Activated CD4-positive, alpha-beta T cell treated with anti-CD3 and anti-CD28 coated beads, Interleukin-2, amount 50 U/mL, for 24 hours (primary cell): ENCODE measurements at regions not wholly inside any gene's neighbourhood (a gene's known extent, or its start where the extent isn't known, plus 50 kb on each side); places are given as distances from the start of the nearest gene placed in this dataset.

Experiments used
- DNase-seq, 2 donors: peaks; one replicate each; pipeline ENCODE4 v3.0.0-alpha.2; 2020; ENCODE audit warnings: low read depth in 1 of 2, low spot score in 1 of 2

DNA sequence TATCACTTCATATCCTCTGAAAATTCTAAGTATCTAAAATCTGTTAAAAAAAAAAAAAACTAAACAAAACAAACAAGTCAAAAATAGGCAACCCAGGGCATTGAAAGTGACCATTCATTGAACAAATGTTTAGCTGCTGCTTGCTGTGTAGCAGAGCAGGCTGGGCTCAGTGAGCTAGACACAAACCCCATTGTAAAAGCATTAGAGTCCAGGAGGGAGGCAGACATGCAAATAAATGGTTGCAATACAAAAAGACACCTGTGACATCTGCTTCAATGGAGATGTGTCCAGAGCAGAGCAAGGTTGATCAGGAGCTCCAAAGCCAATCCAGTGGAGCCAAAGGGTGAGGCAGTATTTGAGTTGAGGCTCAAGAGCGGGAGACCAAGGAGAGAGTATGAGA lies 267.3 kb upstream of the GATB start:
- DNase-seq = no peak

DNA sequence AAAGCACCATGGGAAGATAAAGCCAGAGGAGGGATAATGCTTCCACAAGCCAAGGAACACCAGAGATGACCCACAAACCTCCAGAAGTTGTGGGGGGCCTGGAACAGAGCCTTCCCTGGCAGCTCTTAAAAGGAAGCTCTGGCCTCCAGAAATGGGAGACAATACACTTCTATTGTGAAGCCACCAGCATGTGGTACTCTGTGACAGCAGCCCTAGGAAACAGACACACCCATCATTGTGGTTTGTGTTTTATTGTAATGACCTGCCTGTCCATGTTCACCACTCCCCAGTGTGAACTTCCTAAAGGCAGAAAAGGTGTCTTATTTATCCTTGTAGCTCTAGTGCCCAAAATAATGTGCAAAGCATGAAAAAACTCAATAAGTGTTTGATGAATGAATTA lies 264.1 kb upstream of the GATB start:
- no peak for DNase-seq

DNA sequence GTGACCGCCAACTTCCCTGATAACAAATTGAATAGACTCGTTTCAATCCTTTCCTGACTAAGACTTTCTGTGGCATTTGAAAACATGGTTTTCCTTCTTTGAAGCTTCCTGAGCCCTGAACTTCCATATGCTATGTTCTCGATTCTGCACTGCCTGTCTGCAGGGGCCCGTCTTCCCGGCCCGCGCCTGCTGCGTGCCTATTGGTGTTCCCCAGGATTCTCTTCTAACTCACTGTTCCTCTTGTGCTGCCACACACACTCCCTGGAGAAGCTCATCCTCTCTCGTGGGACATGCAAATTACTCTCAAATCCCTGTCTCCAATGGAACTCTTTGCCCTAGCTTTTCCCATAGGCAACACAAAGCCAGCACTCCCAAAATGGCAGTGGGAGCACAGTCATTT lies 262.9 kb upstream of the GATB start:
- no peak for DNase-seq

DNA sequence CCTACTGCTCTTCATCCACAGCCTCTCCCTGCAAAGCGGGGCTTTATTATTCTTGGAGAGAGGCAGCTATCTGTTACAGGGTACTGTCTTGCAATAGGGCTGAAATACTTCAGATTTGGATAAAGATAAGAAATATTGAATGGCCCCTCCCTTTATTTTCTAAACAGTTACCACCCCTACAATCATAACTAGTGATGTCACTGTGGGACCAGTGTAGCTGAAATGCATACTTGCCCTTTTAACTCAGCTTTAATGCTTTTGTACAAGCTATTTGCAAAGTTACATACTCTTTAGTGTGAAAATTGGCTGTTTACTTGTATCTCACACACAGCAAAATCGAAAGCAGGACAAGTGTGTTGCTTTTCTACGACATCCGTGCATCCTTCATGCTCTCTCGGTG lies 261.7 kb upstream of the GATB start:
- DNase-seq = no peak

DNA sequence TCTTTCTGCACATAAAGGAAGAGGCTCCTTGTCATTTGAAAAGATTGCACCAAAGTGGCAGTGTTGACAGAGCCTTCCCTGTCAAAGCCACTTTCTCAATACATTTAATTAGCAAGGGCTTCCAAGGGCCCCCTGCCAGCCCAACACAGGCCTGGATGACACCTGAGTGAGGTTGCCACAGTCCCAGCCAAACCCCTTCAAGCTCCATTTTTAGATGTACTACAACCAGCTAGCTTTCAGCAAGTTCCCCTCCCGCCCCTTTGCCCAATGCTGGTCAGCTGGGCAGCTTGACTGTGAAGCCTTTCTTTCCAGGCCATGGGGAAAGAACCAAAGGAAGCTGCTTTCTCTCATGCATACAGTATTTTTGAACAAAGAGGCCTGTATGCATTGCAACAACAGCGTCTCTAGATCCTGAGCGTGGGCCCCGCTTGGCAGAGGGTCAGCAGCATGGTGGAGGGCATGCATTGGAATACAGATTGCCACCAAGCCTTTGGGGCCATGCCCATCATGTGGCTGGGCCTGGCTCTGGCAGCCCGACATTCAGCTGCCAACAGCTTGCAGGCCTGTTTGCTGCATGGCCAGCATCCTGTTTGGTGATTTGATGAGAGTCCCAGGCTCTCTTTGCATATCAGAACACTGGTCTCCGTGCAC lies 261.1 kb upstream of the GATB start:
- DNase-seq = no peak

DNA sequence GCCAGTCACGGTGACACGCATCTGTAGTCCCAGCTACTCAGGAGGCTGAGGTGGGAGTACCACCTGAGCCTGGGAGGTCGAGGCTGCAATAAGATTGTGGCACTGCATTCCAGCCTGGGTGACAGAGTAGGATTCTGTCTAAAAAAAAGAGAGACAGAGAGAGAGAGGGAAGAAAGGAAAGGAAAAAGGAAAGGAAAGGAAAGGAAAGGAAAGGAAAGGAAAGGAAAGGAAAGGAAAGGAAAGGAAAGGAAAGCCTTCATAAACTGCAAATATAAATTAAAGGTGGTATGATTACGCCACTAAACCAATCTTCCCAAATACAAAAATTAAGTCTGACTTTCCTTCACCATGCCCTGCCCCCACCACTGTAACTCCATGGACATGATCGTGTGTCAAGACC lies 259.3 kb upstream of the GATB start:
- no peak for DNase-seq

DNA sequence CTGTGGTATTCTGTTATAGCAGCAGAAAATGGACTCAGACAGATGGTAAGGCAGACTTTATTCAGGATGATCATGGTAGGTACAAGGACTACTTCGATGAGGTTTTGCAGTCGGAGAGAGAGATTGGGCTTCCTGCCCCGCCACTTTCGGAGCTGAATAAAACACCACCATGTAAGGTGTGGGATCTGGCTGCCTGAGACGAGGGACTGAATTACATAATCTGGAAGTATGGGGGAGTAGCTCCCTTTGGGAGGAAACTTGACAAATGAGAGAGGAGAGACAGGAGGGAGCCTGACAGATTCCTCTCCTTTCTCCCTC lies 255.5 kb upstream of the GATB start:
- no peak for DNase-seq

DNA sequence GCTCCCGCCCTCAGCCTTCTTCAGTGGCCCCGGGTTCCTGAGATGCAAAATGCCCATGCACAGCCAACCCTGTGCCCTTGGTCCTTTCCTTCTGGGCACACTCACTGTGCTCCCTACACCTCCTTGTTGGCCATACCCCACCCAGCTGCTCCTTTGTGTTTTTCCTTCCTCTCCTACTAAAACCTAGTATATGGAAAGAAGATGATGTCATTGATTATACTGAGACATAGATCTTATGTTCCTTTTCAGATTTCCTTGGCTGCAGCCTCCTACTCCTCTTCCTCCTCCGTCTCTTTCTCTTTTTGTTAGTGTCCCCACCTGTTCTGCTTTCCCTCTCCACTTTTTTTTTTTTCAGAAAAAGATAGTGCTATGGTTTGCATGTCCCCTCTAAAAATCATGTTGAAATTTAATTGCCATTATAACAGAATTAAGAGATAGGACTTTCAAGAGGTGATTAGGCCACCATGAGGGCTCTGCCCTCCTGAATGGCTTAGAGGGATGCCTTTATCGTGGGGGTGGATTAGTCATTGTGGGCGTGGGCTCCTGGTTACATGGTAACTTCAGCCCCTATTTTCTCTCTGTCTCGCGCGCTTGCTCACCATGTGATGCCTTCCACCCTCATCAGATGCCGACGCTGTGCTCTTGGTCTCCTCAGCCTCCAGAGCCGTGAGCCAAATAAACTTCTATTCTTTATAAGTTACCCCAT lies 254.9 kb upstream of the GATB start:
- DNase-seq = no peak

DNA sequence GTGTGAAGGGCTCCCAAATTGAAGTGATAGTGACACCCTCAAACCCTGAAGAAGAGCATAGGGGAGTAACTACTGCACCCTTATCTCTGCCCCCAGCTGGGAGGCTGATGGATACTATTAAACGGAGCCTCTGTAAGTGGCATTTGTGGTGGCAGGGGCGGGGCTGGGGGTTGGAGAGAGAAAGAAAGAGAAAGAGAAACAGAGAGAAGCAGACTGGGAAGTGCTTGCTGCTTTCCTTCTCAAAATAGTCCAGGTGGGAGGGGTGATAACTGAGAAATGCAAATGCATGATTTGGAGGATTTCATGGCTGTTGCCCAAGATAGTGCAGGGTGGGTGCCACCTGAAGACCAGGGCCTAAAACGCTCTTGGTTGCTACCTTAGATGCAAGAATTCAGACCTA lies 253.5 kb upstream of the GATB start:
- peak; percentile 27 to 32 for DNase-seq

DNA sequence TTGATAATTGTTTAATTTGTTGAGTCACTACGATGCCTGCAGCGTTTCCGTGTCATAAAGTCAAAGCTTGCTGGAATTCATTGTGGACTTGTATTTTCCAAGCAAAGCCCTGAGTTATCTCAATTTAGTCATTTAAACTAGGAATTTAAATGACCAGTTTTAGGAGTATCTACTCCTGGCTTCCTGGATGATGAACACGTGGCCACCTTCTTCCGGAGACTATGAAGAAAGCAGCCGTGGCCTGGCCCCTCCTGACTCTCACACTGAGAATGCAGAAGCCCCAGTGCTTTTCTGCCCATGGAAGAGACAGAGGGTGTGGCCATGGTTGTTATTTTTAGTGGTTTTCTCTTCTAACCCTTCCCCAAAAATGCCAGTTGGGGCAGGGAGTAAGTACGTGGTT lies 250.7 kb upstream of the GATB start:
- DNase-seq = no peak

DNA sequence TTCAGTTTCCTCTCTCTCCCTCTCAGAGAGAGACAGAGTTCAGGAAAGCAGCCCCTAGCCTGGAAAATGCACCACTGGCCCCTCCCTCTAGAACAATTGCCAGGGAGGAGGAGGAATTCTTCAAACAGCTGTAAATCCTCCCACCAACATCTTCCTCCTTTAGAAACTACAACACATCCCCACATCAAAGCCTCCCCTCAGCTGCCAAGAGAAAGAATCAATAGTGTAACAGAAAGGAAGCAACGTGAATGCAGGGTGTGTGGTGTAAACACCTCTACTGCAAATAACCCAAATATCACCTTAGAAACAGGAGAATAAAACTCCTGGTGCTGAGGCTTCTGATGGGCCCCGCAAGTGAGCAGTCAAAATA lies 249.9 kb upstream of the GATB start:
- DNase-seq = no peak

DNA sequence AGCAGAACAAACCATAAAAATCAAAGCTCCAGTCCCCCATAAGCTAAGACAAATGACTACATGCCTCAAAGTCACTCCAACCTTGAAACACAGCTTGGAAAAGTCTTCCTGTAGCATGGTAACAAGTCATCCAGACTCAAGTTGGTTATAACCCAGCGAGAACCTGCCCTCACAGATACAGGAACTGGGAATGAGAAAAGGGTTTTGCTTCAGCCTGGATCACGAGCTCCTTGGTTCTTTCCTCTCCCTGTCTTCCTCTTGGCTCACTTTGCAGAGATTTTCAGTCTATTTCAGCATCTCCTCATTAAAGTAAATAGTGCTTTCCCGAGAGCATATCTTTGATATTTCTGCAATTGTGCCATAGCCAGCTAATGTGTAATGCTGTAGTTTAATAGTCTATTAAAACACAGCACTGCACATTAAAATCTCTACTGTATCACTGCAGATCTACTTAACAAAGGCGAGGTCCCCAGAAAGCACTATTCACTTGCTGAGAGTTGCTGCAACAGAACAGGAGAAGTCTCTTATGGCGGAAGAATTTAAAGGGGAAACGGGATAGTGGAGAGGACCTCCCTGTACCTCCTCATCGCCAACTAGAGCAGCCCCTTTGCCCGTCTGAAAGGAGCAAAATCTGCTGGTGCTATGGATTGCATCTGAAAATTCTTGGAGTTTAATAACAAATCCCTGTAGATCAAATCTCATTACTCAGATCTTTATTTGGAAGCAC lies 249.3 kb upstream of the GATB start:
- DNase-seq = no peak

DNA sequence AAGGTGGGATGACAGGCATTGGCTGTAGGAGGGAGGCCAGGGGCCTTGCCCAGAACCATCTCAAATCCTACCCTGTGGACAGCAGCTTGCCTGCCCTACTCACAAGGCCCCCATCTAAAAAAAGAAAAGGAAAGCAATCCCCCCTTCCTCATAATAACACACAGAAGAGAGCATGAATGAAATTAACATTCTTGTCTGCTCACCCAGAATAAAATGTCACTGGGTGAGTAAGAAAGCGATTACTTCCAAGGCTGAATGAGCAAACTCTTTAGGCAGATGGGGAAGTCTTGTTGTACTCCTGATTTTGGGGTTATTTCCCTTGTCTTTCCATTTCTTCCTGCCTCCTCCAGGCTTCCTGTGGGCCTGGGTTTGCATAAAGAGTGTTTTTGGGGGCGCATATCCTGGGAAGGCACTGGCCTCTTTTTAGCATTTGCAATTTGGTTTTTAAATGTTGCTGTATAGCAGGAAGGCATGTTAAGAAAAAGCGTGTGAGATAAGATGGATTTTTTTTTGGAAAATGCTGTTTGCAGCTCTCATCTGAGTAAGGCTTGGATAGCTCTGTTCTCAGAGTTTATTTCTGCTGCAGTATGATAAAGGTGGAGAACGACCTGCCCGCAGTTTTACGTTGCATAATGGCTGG lies 248.3 kb upstream of the GATB start:
- DNase-seq = no peak

DNA sequence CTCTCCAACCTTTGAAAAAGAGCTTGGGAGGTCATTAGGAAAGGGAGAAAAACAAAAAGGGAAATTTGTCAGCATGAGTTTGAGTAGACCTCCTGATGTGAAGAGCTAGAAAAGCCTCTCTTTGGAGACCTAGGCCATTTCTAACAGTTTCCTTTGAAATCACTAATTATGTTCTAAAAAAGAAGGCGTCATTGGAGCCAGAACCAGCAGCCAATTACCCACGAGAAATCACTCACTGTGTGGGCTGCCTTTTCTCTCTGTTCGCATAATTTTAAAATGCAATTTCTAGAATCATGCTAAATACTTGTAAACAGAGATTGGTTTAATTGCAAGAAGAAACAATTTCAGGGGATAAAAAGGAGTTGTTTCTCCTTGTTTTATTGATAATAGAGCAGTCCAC lies 246.3 kb upstream of the GATB start:
- DNase-seq = no peak

DNA sequence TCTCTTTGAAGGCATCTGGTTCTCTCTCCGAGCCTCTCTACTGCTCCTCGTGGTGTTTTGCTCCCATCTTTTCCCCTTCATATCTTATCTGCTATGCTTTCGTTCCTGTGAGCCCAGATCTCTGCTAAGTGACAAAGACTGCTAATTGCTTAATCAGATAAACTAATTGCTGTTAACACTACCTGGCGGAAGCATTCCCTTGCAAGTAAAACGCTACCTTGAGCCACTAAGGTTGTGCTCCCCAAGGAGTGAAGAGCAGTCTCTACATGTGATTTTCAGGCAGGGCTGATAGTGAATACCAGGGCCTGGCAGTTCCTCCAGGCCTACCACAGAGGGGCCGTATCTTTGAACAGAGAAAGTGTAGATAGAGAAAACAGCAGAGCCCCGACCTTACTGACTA lies 244.0 kb upstream of the GATB start:
- no peak for DNase-seq

DNA sequence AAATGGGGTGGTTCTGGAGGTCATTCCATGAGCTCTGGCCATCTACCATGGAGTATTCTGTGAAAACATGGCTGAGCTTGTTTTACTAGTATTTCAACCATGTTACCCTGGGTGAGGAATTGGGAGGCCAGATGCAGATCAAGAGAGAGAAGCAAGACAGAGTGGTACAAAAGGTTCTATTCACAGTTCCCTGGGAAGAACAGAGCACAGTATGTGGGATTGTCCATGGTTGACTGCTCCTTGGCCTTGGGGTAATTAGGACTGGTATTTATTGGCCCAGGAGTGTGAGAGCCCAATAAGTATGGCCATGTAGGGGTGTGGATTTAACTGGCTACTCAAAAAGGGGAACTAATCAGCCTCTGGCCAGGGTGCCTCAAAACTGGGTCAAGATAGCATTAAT lies 239.7 kb upstream of the GATB start:
- DNase-seq = no peak

DNA sequence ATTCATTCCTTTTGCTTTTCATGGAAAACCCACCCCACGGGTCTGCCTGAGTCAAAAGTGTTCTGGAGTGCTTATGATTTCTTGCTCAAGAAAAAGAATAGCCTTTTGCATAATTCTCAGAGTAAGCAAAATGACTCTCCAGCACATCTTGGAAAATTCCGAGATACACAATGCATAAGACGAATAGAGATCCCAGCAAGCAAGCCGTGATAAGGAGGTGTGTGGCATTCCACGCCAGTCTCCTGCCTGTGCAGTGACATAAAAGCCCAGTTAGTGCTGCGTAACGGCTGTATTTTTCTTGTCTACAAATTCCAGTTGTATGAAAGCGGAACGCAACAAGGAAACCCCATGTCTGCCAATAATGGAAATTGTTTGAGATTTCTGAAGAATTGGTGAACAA lies 237.9 kb upstream of the GATB start:
- DNase-seq = no peak

DNA sequence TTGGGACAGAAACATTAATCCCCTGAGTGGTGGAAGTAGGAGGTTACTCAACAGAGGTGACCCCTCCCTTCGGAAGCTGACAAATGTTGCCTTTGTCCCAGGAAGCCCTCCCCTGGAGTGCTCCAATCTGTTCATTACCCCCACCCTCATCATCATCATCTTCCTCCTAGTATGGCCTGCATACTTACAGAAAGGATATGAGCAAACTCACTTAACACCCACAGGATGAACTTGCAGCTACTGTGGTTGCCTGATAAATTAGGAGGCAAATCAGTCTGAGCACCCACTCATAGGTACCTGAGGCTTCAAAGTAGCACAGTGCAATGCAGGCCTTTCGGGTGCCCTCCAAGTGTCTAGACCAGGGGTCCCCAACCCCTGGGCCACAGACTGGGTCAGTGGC lies 236.7 kb upstream of the GATB start:
- no peak for DNase-seq

DNA sequence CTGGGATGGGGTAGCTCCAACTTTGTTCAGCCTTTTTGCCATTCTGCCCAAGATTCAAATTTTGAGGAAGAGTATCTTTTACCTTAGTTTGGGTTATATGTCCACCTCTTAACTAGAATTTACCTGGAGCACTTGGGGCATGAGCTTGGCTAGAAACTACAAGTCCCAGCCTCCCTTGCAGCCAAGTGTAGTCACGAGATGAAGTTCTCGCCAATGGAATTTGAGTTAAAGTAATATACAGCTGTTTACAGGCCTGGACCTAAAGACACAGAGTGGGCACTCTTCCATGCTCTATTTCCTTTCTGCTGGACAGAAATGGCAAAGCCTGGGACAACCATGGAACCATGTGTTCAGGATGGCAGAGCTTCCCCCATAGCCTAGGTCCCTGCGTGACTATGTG lies 233.6 kb upstream of the GATB start:
- DNase-seq = no peak

DNA sequence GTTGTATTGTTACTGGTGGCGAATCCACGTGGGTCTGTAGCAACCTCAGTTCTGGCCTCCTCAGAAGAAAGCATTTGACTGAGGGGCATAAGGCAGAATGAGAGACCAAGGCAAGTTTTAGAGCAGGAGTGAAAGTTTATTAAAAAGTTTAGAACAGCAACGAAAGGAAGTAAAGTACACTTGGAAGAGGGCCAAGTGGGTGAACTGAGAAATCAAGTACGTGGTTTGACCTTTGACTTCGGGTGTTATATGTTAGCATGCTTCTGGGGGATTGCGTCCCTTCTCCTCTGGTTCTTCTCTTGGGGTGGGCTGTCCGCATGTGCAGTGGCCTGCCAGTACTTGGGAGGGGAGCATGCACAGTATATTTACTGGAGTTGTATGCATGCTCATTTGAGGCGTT lies 232.7 kb upstream of the GATB start:
- DNase-seq = no peak

DNA sequence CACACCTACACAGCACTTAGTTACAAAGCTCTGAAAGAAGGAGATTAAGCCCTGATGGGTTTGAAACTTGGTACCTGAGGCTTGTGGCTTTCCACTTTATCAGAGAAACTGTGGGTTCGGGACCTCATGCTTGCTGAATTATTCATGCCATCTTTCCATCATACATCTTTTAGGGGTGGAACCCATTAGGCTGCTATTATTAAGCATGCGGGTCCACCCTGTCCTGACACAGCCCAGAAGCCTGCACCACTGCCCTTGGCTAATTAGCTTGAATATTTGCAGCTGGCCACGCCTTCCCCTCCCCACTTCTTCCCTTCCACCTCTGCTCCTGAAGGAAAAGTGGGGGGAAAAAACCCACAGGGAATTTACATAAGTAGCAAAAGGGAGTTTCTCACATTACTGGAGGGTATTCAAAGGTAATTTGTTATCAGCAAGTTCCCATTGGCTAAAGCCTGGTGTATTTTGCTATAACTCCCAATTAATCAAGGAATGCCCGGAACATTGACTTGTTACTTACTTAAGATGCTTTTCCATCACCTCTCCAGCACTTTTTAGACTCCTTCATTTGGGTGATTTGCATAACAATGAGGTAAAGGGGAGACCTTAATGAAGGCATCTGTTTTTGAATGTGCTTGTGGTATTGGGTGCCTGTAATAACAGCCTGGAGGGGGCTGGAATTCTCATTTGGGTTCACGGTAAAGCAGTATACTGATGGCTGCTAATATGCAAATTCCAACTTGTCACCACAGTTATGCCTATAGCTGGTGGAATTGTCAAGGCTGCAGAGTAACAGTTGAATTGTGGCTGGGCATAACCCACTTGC lies 231.7 kb upstream of the GATB start:
- DNase-seq = no peak

DNA sequence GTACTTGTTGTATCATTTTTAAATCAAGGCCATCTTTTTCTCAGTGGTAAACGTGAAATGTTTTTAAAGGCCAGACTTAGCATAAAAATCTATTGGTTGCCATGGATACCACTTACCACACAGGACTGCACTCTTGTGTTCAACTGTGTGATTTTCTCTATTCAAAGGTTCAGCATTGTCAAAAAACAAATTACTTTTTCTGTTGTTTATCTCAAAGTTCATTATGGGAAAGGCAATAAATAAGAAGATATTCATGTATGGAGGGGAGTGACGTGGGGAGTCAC lies 231.0 kb upstream of the GATB start:
- DNase-seq = no peak
